GM18511 (cell line): ENCODE measurements at regions not wholly inside any gene's neighbourhood (a gene's known extent, or its start where the extent isn't known, plus 50 kb on each side); places are given as distances from the start of the nearest gene placed in this dataset.
"Not testable (repeated sequence)": the region's sequence is repeated elsewhere in the genome, so short reads cannot be mapped to it uniquely, and the experiment has no call there.

ENCODE experiments used
- ATAC-seq: cut with Tn5 transposase; IDR thresholded peaks from one replicate; pipeline ENCODE4 v1.9.1; 2021; ENCODE audit warnings: mild to moderate bottlenecking, moderate library complexity; ENCODE audit not compliant: unreplicated experiment

DNA sequence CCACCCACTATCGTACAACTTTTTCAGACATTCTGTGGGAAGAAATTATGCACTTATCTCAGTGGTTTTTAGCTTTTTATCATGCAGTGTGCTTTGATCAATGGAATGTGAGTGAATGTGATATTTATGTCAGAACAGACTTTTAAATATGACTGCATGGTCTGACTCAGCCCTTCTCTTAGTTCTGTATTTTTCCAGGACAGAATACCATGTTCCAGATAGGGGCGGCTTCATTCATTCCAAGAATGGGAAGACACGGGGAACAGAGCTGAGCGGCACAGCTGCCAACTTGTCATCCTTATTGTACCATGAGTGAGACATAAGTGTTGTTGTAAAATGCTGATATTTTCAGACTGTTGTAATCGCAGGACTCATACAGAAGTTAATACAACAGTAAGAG, 214.6 kb upstream of the NCAM2 start:
- ATAC-seq: no peak

DNA sequence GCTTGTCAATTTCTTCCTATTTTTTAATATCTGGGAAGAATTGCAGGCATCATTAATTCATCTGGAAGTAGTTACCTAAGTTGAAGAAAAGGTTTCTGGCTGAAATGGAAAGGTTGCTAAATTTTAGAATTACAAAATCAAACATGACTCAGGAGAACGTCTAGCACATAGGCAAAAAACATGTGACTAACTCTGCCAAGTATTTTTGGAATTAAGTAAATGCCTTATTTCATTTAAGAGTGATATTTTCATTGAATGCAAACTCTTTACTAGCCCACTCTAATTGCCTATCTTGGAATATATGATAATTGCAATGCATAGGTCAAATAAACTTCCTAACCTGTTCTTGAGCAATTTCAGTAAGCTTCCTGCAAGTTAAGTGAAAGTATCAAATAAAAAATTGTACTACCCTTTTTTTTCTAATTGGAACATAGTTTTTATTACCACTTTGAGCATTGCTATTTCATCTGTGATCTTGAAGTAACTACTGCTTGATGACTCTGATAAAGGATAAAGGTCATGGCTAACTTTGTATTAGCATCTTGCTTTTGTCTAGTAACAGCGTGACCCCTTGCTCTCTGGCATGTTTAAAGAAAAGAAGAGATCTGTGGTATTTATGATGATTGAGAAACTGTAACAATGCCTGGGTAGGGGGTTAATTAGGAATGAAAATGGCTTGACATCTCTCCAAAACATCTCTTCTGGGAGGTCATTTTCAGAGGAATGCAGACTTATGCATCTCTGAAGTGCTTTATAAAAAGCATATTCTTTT, 208.3 kb upstream of the NCAM2 start:
- no peak for ATAC-seq

DNA sequence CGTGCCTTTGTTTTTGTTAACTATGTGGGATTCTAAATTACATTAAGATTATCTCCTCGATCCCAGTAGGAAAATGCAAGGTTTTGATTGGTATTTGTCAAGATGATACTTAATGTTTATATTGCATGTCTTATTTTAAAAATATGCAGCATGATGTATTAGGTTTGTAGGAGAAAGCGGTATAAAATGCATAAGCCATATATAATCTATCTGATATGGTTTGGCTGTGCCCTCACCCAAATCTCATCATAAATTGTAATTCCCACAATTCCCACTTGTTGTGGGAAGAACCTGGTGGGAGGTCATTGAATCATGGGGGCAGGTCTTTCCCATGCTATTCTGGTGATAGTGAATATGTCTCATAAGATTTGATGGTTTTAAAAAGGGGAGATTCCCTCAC, 198.1 kb upstream of the NCAM2 start:
- no peak for ATAC-seq

DNA sequence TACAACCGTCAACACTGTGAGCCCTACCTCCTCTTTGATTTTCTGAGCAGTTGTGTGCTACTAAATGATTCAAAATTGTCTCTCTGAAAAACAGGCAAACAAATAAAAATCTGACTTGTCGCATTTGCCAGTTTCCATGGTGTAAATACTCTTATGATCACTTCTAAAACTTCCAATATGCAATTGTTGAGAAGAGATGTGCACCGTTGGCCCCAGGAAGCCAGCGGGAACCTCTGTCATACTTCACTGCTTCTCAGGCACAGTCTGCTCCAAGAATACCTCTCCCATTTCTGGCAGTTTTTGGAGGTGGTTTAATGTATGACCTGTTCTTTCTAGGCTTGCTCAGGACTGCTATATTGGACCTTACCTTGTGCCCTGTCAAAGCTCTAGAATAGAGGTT, 196.0 kb upstream of the NCAM2 start:
- ATAC-seq: no peak

DNA sequence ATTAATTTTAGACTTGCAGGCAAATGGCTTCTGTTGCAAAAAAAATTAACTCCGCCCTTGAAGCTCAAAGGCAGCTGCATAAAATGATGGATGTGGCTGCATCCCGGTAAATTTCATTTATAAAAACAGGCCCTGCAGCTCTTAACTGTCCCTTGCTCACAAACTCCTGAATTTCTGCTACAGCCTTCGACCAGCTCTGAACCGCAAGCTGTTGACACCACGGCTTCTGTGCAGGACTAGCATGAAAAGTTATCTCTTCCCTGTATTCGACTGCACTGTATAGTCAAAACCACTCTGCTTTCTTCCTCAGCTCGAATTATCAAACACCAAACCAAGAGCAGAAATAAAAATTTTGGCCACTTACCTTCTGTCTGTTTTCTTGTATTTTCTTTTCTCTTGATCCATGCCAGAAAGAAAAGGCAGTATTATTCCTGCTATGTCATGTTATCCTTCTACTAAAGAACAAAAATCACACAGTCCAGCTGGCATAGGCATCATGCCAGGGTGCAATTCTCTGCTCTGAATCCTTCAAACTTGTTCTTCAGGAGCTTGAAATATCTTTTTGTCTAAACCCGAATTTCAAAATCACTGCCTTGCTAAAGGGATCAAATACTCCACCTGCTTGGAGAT, 195.5 kb upstream of the NCAM2 start:
- no peak for ATAC-seq

DNA sequence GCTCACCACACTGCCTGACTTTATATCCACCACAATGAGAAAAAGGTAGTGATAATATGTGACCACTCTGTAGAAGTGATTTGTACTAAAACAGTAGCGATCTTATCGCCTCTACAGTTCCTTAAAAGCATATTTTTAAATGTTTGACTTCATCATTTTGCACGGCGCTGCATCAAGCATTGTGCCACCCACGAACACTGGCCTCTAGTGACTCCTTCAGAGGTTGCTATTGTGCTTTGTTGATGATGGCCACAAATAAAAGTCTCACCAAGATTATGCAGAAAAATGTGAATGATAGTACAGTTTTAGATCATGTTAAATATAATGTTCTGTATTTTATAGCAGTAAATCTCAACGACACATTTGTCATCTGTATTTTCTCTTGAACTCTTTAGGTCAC, 186.5 kb upstream of the NCAM2 start:
- no peak for ATAC-seq

DNA sequence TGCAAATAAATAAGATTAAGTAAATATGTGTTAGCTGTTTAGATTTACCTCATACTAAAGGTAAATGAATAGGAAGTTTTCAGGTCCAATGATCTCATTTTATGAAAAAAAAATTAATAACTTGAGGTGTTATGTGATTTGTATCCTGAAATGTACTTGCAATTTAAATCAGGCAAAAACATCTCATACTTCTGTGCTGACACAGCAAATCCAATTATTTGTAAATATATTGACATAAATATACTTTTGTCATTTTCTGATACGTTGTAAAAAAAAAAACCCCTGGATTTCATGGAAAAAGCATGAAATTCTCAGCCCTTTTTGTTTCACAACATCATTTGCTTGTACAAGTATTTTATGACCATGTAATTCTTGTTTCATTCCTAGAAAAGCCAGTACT, 184.1 kb upstream of the NCAM2 start:
- no peak for ATAC-seq

DNA sequence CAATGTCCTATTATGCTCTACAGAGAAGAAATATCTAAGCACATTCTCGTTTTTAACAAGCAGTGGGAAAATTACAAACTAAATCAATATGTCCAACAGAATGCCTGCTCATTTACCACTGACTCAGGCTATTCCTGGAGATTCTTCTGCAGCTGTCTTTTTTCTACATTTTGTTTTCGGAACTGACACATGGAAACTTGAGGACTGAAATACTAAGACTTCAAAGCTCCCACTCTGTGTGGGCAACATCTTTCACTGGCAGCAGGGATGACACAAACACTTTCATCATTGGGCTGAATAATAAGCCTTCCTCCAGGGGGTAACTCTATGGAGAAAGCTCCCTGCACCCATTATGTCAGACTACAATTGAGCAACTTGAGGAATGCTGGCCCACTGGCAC, 175.5 kb upstream of the NCAM2 start:
- no peak for ATAC-seq

DNA sequence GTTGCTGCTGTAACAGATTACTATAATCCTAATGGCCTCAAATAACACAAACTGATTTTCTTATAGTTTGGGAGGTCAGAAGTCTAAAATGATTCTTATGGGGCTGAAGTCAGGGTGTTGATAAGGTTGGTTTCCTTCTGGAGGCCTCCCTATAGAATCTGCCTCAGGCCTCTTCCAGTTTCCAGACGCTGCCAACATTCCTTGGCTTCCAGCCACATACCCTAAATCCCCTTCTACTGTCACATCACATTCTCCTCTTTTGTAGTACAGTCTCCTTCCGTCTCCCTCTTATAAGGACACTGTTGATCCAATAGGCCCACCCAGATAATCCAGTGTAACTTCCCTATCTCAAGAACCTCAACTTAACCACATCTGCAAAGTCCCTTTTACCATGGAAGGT, 145.3 kb upstream of the NCAM2 start:
- no peak for ATAC-seq

DNA sequence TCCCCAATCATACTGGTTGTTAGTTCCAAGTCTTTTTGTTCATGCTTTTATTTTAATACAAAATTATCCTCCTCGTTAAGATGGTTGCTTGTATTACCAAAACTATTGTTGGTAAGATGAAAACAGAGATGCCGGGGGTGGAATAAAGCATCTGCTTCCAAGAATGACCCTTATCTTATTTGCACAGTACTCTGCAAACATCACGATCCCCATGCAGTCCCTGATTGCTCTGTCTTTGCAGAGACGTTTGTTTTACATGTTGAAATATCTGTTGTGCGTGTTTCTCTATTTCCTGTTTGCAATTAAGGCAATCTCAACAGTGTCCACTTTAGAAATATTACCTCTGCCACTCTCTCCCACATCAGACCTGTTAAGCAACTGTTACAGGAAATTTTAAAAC, 141.3 kb upstream of the NCAM2 start:
- ATAC-seq: no peak

DNA sequence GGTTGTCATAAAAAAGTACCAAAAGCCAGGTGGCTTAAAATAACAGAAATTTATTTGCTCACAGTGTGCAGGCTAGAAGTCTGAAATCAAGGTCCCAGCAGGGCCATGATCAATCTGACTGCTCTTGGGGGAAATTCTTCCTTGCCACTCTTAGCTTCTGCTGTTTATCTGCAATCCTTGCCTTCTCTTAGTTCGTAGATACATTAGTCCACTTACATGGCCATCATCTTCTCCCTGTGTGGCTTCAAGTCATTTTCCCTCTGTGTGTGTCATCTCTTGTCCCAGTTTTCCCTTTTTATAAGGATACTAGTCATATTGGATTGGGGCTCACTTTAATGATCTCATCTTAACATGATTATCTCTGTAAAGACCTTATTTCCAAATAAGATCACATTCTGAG, 124.0 kb upstream of the NCAM2 start:
- ATAC-seq: no peak

DNA sequence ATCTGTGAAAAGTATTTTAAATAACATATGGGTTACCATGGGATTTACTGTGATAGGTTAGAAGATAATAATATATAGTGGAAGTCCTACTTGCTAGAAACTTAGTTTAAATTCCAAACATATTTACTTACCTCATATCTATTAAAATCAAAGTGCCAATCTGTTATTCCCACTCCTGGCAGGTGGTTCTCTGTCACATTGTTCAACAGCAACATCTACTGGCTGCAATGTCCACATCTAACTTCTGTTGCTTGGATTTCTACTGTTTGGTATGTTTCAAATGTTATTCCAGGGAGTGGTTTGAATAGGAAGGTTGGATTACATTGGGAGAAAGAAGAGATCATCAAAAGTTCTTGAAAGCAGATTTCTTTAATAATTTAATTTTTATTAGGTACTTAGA, 122.5 kb upstream of the NCAM2 start:
- ATAC-seq: no peak

DNA sequence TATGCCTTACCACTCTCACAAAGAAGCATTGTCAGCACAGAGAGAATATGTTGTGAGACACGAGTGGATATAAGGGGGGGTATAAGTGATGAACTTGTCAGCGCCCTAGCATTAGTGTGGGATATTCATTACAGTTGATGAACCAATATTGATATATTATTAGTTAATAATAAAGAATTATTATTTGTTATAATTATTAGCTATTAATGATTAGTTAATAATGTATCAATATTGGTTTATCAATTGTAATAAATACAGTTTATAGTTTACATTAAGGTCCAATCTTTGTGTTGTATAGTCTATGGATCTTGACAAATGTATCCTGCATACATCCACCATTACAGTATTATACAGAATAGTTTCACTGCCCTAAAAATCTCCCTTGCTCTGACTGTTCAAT, 120.2 kb upstream of the NCAM2 start:
- ATAC-seq: no peak

DNA sequence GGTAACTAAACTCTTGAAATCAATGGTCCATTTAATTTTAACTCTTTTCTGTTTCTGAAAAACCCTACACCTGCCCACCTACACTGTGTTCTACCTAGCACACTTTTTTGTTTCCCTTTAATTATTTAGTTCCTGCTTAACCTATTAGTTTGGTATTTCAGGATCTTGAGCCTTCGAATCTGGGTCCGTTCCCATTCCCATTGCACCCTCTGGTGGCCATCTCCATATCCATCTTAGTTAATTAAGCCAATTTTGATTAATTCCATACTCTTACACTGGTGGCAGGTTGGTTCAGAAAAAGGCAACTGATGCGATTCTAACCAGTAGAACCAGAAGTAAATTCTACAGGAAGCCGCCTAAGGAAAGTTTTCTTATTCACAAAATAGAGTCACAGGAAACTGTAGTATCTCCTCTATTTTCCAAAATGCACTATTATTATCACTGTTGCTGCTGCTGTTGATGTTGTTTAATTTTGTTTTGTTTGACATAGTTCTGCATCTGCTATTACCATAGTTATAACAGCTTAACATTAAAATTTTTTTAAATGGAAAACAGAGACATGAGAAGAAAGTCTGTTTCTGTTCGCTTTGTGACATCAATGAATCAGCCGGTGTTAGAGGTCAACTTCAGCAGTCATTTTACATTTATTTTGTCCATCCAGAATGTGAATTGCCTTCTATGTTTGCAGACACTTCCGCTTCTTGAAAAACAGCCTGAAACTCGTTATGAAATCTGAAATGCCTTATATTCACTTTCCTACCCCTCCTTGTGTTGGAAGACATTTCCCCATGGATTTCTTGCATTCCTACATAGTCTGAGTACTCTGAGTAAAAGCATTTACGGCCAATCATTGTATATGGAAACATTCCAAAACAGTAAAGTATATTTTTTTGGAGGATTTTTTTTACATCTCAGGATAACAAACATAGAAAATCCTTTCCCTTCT, 115.5 kb upstream of the NCAM2 start:
- ATAC-seq: no peak

DNA sequence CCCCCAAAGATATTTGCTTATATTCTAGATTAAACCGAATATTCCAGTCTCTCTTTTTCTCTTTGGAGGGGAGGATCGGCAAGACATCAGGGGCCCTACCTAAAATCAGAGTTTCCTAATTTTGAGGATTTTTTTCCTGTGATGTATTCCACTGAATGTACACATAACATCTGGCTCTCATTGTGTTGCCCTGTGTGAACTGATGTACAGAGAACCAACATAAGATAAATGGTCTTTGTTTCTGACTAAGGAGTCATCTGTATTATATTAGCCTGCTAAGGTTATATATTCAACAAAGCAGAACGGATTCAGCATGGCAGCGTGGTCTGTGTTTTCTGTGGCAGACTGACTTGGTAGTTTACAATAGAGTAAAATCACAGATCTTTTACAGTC, 114.8 kb upstream of the NCAM2 start:
- no peak for ATAC-seq

DNA sequence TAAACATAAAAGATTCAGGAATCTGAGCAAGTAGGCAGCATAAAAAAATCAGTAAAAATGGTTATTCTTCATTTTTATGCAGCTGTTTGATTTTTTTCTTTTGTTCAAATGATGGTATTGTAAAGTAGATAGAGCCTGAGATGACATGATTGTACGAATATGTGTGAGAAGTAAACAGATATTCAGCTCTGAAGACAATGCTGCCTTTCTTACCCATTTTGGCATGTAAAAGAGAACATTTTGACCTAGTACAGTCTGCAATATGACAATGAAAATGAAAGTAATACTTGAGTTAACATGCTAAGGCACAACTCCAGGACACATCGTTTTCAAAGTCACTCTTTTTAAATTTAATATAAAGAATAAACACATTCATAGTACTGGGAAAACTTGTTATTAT, 95.7 kb upstream of the NCAM2 start:
- ATAC-seq: no peak

DNA sequence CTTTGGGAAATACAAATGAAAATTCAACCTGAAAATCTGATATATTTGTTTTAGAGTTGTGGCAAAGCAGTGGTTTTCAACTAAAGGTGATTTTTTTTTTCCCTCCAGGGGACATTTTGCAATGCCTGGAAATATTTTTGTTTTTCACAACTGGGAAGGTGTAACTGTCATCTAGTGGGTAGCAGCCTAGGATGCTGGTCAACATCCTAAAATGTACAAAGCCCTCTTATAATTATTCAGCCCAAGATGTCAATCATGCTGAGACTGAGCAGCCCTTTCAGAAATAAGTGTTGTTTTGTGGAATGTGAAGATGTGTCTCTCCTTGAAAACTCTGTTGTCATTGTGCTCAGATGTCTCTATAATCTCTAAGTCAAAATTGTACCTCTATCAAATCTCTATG, 95.2 kb upstream of the NCAM2 start:
- ATAC-seq: no peak

DNA sequence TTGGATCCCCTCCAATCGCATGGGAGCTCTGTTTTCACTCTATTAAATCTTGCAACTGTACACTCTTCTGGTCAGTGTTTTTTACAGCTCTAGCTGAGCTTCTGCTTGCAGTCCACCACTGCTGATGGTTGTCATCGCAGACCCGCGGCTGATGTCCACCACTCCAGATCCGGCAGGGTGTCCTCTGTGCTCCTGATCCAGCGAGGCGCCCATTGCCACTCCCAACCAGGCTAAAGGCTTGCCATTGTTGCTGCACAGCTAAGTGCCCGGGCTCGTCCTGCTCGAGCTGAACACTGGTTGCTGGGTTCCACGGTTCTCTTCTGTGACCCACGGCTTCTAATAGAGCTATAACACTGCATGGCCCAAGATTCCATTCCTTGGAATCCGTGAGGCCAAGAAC, 70.7 kb upstream of the NCAM2 start:
- not testable (repeated sequence) for ATAC-seq

DNA sequence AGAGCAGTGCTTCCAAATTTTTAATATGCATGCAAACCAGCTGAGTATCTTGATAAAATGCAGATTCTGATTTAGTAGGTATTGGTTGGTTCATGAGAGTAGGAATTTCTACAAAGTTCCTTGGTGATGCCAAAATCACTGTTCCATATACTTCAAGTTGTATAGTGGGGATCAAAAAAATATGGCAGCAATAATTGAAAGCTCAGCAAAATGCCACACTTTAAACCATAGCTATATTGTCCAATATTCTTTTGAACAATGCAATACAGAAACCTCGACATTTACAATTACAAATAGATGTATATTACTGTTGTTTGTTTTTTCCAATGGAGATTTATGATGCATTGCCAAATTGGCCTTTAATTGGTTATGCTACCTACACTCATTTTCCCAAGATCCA, 55.7 kb upstream of the NCAM2 start:
- no peak for ATAC-seq

DNA sequence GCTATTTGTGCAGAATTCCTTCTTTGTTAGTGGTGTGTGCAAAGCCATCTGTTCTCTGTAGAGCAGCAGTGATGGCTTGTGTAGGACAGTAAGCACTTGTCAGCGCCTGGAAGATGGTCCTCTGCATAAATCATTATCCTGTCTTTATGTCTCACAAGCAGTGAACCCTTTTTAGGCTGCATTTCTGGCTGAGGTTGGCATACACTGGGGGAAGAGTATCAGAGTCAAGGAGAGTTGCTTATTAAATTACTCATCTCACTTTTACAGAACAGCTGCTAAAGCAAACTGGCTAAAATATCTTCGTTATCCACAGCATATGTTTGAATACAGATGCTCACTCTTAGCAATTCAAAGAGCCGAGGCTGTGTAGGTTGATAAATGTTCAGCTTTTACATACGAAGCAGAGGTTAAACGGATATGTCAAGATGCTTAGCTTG, 54.6 kb upstream of the NCAM2 start:
- no peak for ATAC-seq

DNA sequence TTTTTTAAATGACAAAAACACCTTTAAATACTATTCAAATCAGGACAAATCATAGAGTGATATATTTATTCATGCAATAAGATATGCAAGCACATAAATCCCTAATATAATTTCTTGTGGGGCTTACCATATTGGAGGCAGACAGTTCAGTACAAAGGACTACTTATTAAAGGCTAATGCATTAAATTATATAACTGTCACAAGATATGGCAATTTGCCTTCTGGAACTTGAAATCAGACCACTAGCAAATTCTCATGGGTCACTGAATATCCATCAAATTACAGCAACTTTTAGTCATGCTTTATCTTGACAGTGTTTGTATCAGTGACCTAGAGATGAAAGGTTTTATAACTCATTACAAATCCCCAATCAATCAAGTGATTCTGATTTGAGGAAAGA, 54.1 kb upstream of the NCAM2 start:
- ATAC-seq: no peak

DNA sequence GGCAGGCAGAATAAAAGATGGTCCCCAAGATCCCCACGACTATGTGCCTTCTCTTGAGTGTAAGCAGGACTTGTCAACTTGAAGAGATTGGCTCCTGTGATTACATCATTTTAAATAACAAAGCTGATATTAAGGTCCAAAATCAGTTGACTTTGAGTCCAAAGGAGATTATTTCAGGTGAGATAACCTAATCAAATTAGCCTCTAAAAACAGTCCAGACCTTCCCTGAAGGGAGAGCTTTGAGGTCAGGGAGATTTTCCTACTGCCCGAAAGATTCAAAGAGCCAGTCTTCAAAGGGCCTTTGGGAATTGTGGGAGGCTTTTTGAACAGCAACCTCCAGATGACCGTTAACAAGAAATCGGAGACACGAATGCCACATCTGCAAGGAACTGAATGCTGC, 51.5 kb upstream of the NCAM2 start:
- no peak for ATAC-seq
